Spleen (tissue), 11 donors: ENCODE measurements at regions not wholly inside any gene's neighbourhood (a gene's known extent, or its start where the extent isn't known, plus 50 kb on each side); places are given as distances from the start of the nearest gene placed in this dataset.
A peak's percentile ranks its signal among the peaks of the same experiment; 100 is the strongest.

ENCODE experiments used
- DNase-seq: peaks from one replicate; pipeline ENCODE4 v3.0.0-alpha.2; 2020
- H3K27ac ChIP-seq, 8 donors: fragments of 200-600 bp; sonication (generic) in 7 of 8; 1 replicate in 4 of 8; 2 replicates in 4 of 8; pipeline versions ENCODE4 v1.5.0 to v1.8.0; 2016 to 2021; ENCODE audit warnings: inconsistent platforms in 4 of 8, mild to moderate bottlenecking in 4 of 8, moderate library complexity in 1 of 8
- H3K27me3 ChIP-seq, 7 donors: fragments of 200-600 bp; sonication (generic) in 6 of 7; replicated peaks in 1 of 7; 1 replicate in 4 of 7; 2 replicates in 3 of 7; pipeline versions ENCODE4 v1.5.0 to v1.8.0; 2016 to 2021; ENCODE audit warnings: inconsistent platforms in 3 of 7, mild to moderate bottlenecking in 1 of 7
- H3K36me3 ChIP-seq, 6 donors: fragments of 200-600 bp; sonication (generic) in 5 of 6; 1 replicate in 4 of 6; 2 replicates in 2 of 6; pipeline versions ENCODE4 v1.5.0 to v1.8.0; 2016 to 2021; ENCODE audit warnings: inconsistent platforms in 2 of 6
- H3K4me1 ChIP-seq, 6 donors: fragments of 200-600 bp; sonication (generic) in 5 of 6; 1 replicate in 3 of 6; 2 replicates in 3 of 6; pipeline versions ENCODE4 v1.5.0 to v1.8.0; 2016 to 2021; ENCODE audit warnings: inconsistent platforms in 3 of 6
- H3K4me3 ChIP-seq, 8 donors: fragments of 200-600 bp; sonication (generic) in 7 of 8; 1 replicate in 4 of 8; 2 replicates in 4 of 8; pipeline versions ENCODE4 v1.5.0 to v1.8.0; 2016 to 2021; ENCODE audit warnings: inconsistent platforms in 4 of 8, mild to moderate bottlenecking in 4 of 8, moderate library complexity in 2 of 8
- H3K9me3 ChIP-seq, 8 donors: fragments of 200-600 bp; sonication (generic) in 7 of 8; 1 replicate in 4 of 8; 2 replicates in 4 of 8; pipeline versions ENCODE4 v1.5.0 to v1.8.0; 2016 to 2021; ENCODE audit warnings: inconsistent platforms in 4 of 8
- CTCF ChIP-seq, 11 experiments: fragments of 200-600 bp in 7 of 11; fragments of 450-650 bp in 4 of 11; sonication (generic) in 4 of 11; IDR thresholded peaks in 8 of 11; conservative IDR thresholded peaks in 3 of 11; 1 replicate in 7 of 11; 2 replicates in 4 of 11; pipeline versions ENCODE4 v1.4.0 to v1.8.0; 2016 to 2021; ENCODE audit warnings: antibody characterized with exemption in 11 of 11, inconsistent platforms in 4 of 11, mild to moderate bottlenecking in 1 of 11
- POLR2A ChIP-seq, 3 donors: fragments of 450-650 bp; IDR thresholded peaks; one replicate each; pipeline ENCODE4 v1.5.1; 2017; ENCODE audit warnings: antibody characterized with exemption in 3 of 3, mild to moderate bottlenecking in 1 of 3
- POLR2AphosphoS5 ChIP-seq, 3 donors: sonication (generic); formaldehyde crosslinking; IDR thresholded peaks; one replicate each; pipeline ENCODE4 v1.5.1; 2017; ENCODE audit warnings: antibody characterized with exemption in 3 of 3
- WGBS, 5 donors: extraction: QIAGEN DNeasy Blood & Tissue Kit in 3 of 5; methylation state at CpG; one replicate each; pipeline versions ENCODE4 v1.1.5 to v1.1.7; 2013 to 2018; 5-methylcytosine and 5-hydroxymethylcytosine counted together
- intact Hi-C: fragments of 100-400 bp; cut with DNase I; formaldehyde crosslinking; loops from one replicate; pipeline ENCODE4 v1.15.0; 2023; ENCODE audit warnings: low total_unique reads
- donor health status: healthy with polysubstance abuse.
- donor health status: DM: no; HTN: no; CAD: no; lungs with moderate emphysema.
- donor health status: DM: no; HTN: no; CAD: no.
- donor health status: Bipolar disorder and iron deficiency.
- donor health status: healthy.
- donor health status: DM: no; HTN: no; CAD: no.
- donor health status: DM: yes; HTN: yes; CAD: no.

- Histone ChIP-seq H3K36me3 (no peaks in the 10 kb centered on the region), H3K9me3 (no peaks in the 10 kb centered on the region), H3K4me3 (no peak overlapping the region), H3K27ac (peak overlapping the region in 3 of 8 donors; percentile 50 to 63 (median 63)), H3K27me3 (no peaks in the 10 kb centered on the region), H3K4me1 (peaks cover 0 to 2% (median 0%) of the 10 kb centered on the region in 6 donors)
- TF ChIP-seq POLR2AphosphoS5 (IDR thresholded peaks at IDR 0.05), result no peak
- no peak for TF ChIP-seq CTCF (IDR thresholded peaks at IDR 0.05 in 8 of 11, conservative IDR thresholded peaks at IDR 0.05 in 3 of 11)
- no peak for TF ChIP-seq POLR2A (IDR thresholded peaks at IDR 0.05)
- intact Hi-C loops, result no loop called here
- DNase-seq, result no peak
- 65 to 76% (median 72%) methylated on average over 4 of the region's 4 CpGs for WGBS, 5 donors
Measured at GRCh38 chr4:185915817-185916216, 103.8 kb upstream of the SORBS2 start.

- Histone ChIP-seq H3K36me3 (no peaks in the 10 kb centered on the region), H3K4me3 (no peak overlapping the region), H3K27me3 (no peaks in the 10 kb centered on the region), H3K4me1 (peaks cover 0 to 2% (median 0%) of the 10 kb centered on the region in 6 donors), H3K27ac (peak overlapping the region in 1 of 8 donors; percentile 63), H3K9me3 (no peaks in the 10 kb centered on the region)
- 89 to 96% (median 92%) methylated on average over 4 of the region's 4 CpGs for WGBS, 5 donors
- TF ChIP-seq POLR2A (IDR thresholded peaks at IDR 0.05) (no peak), POLR2AphosphoS5 (IDR thresholded peaks at IDR 0.05) (no peak), CTCF (IDR thresholded peaks at IDR 0.05 in 8 of 11, conservative IDR thresholded peaks at IDR 0.05 in 3 of 11) (no peak)
- no peak for DNase-seq
- intact Hi-C loops, result no loop called here
Measured at GRCh38 chr4:185916231-185916630, 104.2 kb upstream of the SORBS2 start.

- Histone ChIP-seq H3K4me3 (no peak overlapping the region), H3K27me3 (no peaks in the 10 kb centered on the region), H3K9me3 (no peaks in the 10 kb centered on the region), H3K36me3 (no peaks in the 10 kb centered on the region), H3K4me1 (peaks cover 0 to 2% (median 0%) of the 10 kb centered on the region in 6 donors), H3K27ac (no peak overlapping the region)
- WGBS, 5 donors, result 61 to 91% (median 73%) methylated on average over 4 of the region's 4 CpGs
- TF ChIP-seq POLR2A (IDR thresholded peaks at IDR 0.05) (no peak), POLR2AphosphoS5 (IDR thresholded peaks at IDR 0.05) (no peak), CTCF (IDR thresholded peaks at IDR 0.05 in 8 of 11, conservative IDR thresholded peaks at IDR 0.05 in 3 of 11) (no peak)
- intact Hi-C loops, result no loop called here
- DNase-seq, result no peak
Measured at GRCh38 chr4:185916683-185917082, 104.7 kb upstream of the SORBS2 start.

GRCh38 chr4:185919107-185919506 is 107.1 kb upstream of the SORBS2 start:
- Histone ChIP-seq H3K27ac (no peak overlapping the region), H3K27me3 (no peaks in the 10 kb centered on the region), H3K4me3 (no peak overlapping the region), H3K9me3 (no peaks in the 10 kb centered on the region), H3K4me1 (peaks cover 0 to 2% (median 0%) of the 10 kb centered on the region in 6 donors), H3K36me3 (no peaks in the 10 kb centered on the region)
- no peak for TF ChIP-seq CTCF (IDR thresholded peaks at IDR 0.05 in 8 of 11, conservative IDR thresholded peaks at IDR 0.05 in 3 of 11)
- TF ChIP-seq POLR2AphosphoS5 (IDR thresholded peaks at IDR 0.05), result no peak
- TF ChIP-seq POLR2A (IDR thresholded peaks at IDR 0.05), result no peak
- 86 to 97% (median 92%) methylated on average over 4 of the region's 4 CpGs for WGBS, 5 donors
- intact Hi-C loops, result no loop called here
- DNase-seq, result no peak
